ENCODE measurements at regions not wholly inside any gene's neighbourhood (a gene's known extent, or its start where the extent isn't known, plus 50 kb on each side); places are given as distances from the start of the nearest gene placed in this dataset.

- Histone ChIP-seq H3K27ac (ENCODE audit: low read length) (no peak overlapping the region), H3K4me3 (ENCODE audit: low read length) (no peak overlapping the region), H3K27me3 (ENCODE audit: low read length) (no peaks in the 10 kb centered on the region), H3K4me2 (ENCODE audit: low read depth, low read length, poor library complexity, severe bottlenecking) (no peak overlapping the region), H3K36me3 (ENCODE audit: insufficient read depth, low read length) (no peaks in the 10 kb centered on the region), H3K79me2 (ENCODE audit: low read length) (no peaks in the 10 kb centered on the region), H3K4me1 (ENCODE audit: low read length) (no peaks in the 10 kb centered on the region), H4K20me1 (ENCODE audit: insufficient read depth, low read depth, low read length) (no peaks in the 10 kb centered on the region), H2AFZ (ENCODE audit: low read length) (0 out of 2 replicates have a peak overlapping the region, but pooled peaks have one; percentile 9), H3K9ac (ENCODE audit: low read length) (no peak overlapping the region), H3K9me3 (ENCODE audit: low read length) (peaks cover 73% of the 10 kb centered on the region), H3K9me2 (replicated peaks; ENCODE audit: insufficient read depth, low read length) (no peaks in the 10 kb centered on the region)
- DNase-seq, result no peak
Measured at GRCh38 chr11:97865424-97866012, 1155.2 kb upstream of the CNTN5 start.

GRCh38 chr11:97871816-97872215 lies 1148.9 kb upstream of the CNTN5 start:
- H3K4me2 ChIP-seq (ENCODE audit: low read depth, low read length, poor library complexity, severe bottlenecking), result no peak overlapping the region
- H3K27me3 ChIP-seq (ENCODE audit: low read length), result no peaks in the 10 kb centered on the region
- no peak overlapping the region for H3K9ac ChIP-seq (ENCODE audit: low read length)
- H2AFZ ChIP-seq (ENCODE audit: low read length), result no peak overlapping the region
- no peak for DNase-seq
- no peak overlapping the region for H3K27ac ChIP-seq (ENCODE audit: low read length)
- no peak overlapping the region for H3K4me3 ChIP-seq (ENCODE audit: low read length)
- H3K9me3 ChIP-seq (ENCODE audit: low read length), result peaks cover 85% of the 10 kb centered on the region
- H4K20me1 ChIP-seq (ENCODE audit: insufficient read depth, low read depth, low read length), result no peaks in the 10 kb centered on the region
- no peaks in the 10 kb centered on the region for H3K36me3 ChIP-seq (ENCODE audit: insufficient read depth, low read length)
- no peaks in the 10 kb centered on the region for H3K4me1 ChIP-seq (ENCODE audit: low read length)
- no peaks in the 10 kb centered on the region for H3K9me2 ChIP-seq (replicated peaks; ENCODE audit: insufficient read depth, low read length)
- no peaks in the 10 kb centered on the region for H3K79me2 ChIP-seq (ENCODE audit: low read length)

GRCh38 chr11:97880209-97880608 lies 1140.5 kb upstream of the CNTN5 start:
- no peaks in the 10 kb centered on the region for H3K4me1 ChIP-seq (ENCODE audit: low read length)
- no peaks in the 10 kb centered on the region for H3K27me3 ChIP-seq (ENCODE audit: low read length)
- H3K9ac ChIP-seq (ENCODE audit: low read length), result no peak overlapping the region
- H3K4me3 ChIP-seq (ENCODE audit: low read length), result no peak overlapping the region
- H2AFZ ChIP-seq (ENCODE audit: low read length), result no peak overlapping the region
- no peaks in the 10 kb centered on the region for H3K9me2 ChIP-seq (replicated peaks; ENCODE audit: insufficient read depth, low read length)
- H3K4me2 ChIP-seq (ENCODE audit: low read depth, low read length, poor library complexity, severe bottlenecking), result no peak overlapping the region
- H3K79me2 ChIP-seq (ENCODE audit: low read length), result no peaks in the 10 kb centered on the region
- no peak for DNase-seq
- no peaks in the 10 kb centered on the region for H4K20me1 ChIP-seq (ENCODE audit: insufficient read depth, low read depth, low read length)
- no peak overlapping the region for H3K27ac ChIP-seq (ENCODE audit: low read length)
- H3K9me3 ChIP-seq (ENCODE audit: low read length), result peaks cover 67% of the 10 kb centered on the region
- no peaks in the 10 kb centered on the region for H3K36me3 ChIP-seq (ENCODE audit: insufficient read depth, low read length)

GRCh38 chr11:97883086-97883485 lies 1137.7 kb upstream of the CNTN5 start:
- DNase-seq, result no peak
- H3K79me2 ChIP-seq (ENCODE audit: low read length), result no peaks in the 10 kb centered on the region
- no peaks in the 10 kb centered on the region for H3K4me1 ChIP-seq (ENCODE audit: low read length)
- H4K20me1 ChIP-seq (ENCODE audit: insufficient read depth, low read depth, low read length), result no peaks in the 10 kb centered on the region
- no peak overlapping the region for H3K27ac ChIP-seq (ENCODE audit: low read length)
- no peak overlapping the region for H3K4me3 ChIP-seq (ENCODE audit: low read length)
- no peaks in the 10 kb centered on the region for H3K36me3 ChIP-seq (ENCODE audit: insufficient read depth, low read length)
- H3K9me3 ChIP-seq (ENCODE audit: low read length), result peaks cover 61% of the 10 kb centered on the region
- H3K27me3 ChIP-seq (ENCODE audit: low read length), result no peaks in the 10 kb centered on the region
- H2AFZ ChIP-seq (ENCODE audit: low read length), result no peak overlapping the region
- no peak overlapping the region for H3K4me2 ChIP-seq (ENCODE audit: low read depth, low read length, poor library complexity, severe bottlenecking)
- H3K9ac ChIP-seq (ENCODE audit: low read length), result no peak overlapping the region
- no peaks in the 10 kb centered on the region for H3K9me2 ChIP-seq (replicated peaks; ENCODE audit: insufficient read depth, low read length)

DNA sequence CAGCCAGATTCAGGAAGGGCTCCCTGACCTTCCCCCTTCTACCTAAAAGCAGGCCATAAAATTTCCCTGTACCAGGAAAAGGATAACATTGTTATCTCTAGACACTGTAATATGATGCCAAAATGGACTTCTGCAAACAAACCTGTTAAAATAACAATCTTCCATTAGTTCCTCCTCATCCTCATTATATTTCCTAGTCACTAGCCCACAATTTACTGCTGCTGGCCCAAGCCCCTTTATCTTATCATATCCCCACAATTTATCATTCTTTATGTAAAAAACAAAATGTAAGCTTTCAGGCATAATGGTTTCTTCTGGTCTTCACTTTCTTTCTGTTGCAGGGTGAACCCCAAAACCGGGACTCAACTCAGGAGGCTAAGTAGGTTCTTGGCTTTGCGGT lies 1132.1 kb upstream of the CNTN5 start:
- no peaks in the 10 kb centered on the region for H3K4me1 ChIP-seq (ENCODE audit: low read length)
- H4K20me1 ChIP-seq (ENCODE audit: insufficient read depth, low read depth, low read length), result no peaks in the 10 kb centered on the region
- peaks cover 56% of the 10 kb centered on the region for H3K9me3 ChIP-seq (ENCODE audit: low read length)
- H3K27me3 ChIP-seq (ENCODE audit: low read length), result no peaks in the 10 kb centered on the region
- H3K4me3 ChIP-seq (ENCODE audit: low read length), result no peak overlapping the region
- H3K79me2 ChIP-seq (ENCODE audit: low read length), result no peaks in the 10 kb centered on the region
- no peak overlapping the region for H2AFZ ChIP-seq (ENCODE audit: low read length)
- DNase-seq, result no peak
- no peaks in the 10 kb centered on the region for H3K36me3 ChIP-seq (ENCODE audit: insufficient read depth, low read length)
- H3K27ac ChIP-seq (ENCODE audit: low read length), result no peak overlapping the region
- H3K9me2 ChIP-seq (replicated peaks; ENCODE audit: insufficient read depth, low read length), result no peaks in the 10 kb centered on the region
- no peak overlapping the region for H3K4me2 ChIP-seq (ENCODE audit: low read depth, low read length, poor library complexity, severe bottlenecking)
- no peak overlapping the region for H3K9ac ChIP-seq (ENCODE audit: low read length)

DNA sequence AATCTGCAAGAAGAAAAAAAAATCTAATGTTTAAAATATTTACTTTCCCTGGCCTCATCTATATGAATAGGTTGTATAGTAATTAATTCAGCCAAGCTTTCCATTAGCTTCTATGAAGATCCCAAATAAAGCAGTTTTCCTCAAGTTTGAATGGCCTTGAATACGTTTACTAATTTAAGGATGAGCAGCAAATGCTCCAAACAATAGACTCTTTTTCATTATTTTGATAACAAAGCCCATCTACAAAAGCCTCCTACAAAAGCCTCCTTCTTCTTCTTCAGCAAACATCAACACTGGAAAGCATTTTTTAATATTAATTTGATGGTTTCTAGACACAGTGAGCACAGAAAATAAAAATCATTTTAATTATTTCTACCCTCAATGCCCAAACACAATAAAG lies 1130.3 kb upstream of the CNTN5 start:
- peaks cover 69% of the 10 kb centered on the region for H3K9me3 ChIP-seq (ENCODE audit: low read length)
- H3K4me3 ChIP-seq (ENCODE audit: low read length), result no peak overlapping the region
- H3K27me3 ChIP-seq (ENCODE audit: low read length), result no peaks in the 10 kb centered on the region
- H3K4me2 ChIP-seq (ENCODE audit: low read depth, low read length, poor library complexity, severe bottlenecking), result no peak overlapping the region
- no peaks in the 10 kb centered on the region for H3K9me2 ChIP-seq (replicated peaks; ENCODE audit: insufficient read depth, low read length)
- H3K27ac ChIP-seq (ENCODE audit: low read length), result no peak overlapping the region
- no peak for DNase-seq
- no peaks in the 10 kb centered on the region for H3K4me1 ChIP-seq (ENCODE audit: low read length)
- H4K20me1 ChIP-seq (ENCODE audit: insufficient read depth, low read depth, low read length), result no peaks in the 10 kb centered on the region
- H3K9ac ChIP-seq (ENCODE audit: low read length), result no peak overlapping the region
- no peaks in the 10 kb centered on the region for H3K36me3 ChIP-seq (ENCODE audit: insufficient read depth, low read length)
- H3K79me2 ChIP-seq (ENCODE audit: low read length), result no peaks in the 10 kb centered on the region
- H2AFZ ChIP-seq (ENCODE audit: low read length), result no peak overlapping the region

DNA sequence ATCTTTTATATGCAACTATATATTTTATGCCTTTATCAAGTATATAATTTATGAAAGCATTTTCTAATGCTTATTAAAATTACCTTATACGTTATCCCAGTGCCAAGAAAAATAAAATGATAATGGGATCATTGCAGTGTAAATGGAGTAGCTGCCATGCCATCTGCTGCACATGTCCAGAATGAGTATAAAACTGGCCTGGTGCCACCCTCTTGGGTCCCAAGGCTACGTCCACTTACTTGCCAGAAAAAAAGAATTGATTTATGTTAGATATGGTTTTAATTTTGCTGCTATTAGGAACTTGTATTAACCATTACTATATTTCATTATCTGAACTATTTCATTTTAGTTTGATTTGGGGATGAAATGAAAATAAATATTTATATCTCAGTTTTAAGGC lies 1127.1 kb upstream of the CNTN5 start:
- Histone ChIP-seq H2AFZ (ENCODE audit: low read length) (no peak overlapping the region), H3K9me3 (ENCODE audit: low read length) (peaks cover 69% of the 10 kb centered on the region), H3K4me2 (ENCODE audit: low read depth, low read length, poor library complexity, severe bottlenecking) (no peak overlapping the region), H4K20me1 (ENCODE audit: insufficient read depth, low read depth, low read length) (no peaks in the 10 kb centered on the region), H3K79me2 (ENCODE audit: low read length) (no peaks in the 10 kb centered on the region), H3K27ac (ENCODE audit: low read length) (no peak overlapping the region), H3K36me3 (ENCODE audit: insufficient read depth, low read length) (no peaks in the 10 kb centered on the region), H3K4me3 (ENCODE audit: low read length) (no peak overlapping the region), H3K27me3 (ENCODE audit: low read length) (no peaks in the 10 kb centered on the region), H3K9me2 (replicated peaks; ENCODE audit: insufficient read depth, low read length) (no peaks in the 10 kb centered on the region), H3K9ac (ENCODE audit: low read length) (no peak overlapping the region), H3K4me1 (ENCODE audit: low read length) (no peaks in the 10 kb centered on the region)
- no peak for DNase-seq

DNA sequence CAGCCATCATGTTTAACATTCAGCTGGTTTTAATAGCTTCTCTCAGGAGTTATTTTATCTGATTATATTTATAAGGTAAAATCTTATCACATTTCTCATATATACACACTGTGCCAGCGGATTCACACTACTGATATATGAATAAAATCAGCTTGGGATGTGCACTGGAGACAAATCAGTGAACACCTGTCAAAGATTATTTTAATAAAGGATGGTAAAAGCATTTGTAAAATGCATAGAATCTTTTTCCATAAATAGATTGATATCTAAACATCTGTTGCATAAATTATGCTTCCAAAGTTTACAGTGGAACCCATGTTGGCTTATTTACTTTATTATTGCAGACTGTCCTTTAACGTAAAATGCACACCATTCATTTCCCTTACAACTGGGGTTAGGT lies 1125.8 kb upstream of the CNTN5 start:
- no peaks in the 10 kb centered on the region for H3K79me2 ChIP-seq (ENCODE audit: low read length)
- no peak for DNase-seq

GRCh38 chr11:97895572-97895971 lies 1125.2 kb upstream of the CNTN5 start:
- Histone ChIP-seq H3K4me2 (ENCODE audit: low read depth, low read length, poor library complexity, severe bottlenecking) (no peak overlapping the region), H3K9ac (ENCODE audit: low read length) (no peak overlapping the region), H3K79me2 (ENCODE audit: low read length) (no peaks in the 10 kb centered on the region), H3K9me3 (ENCODE audit: low read length) (peaks cover 70% of the 10 kb centered on the region), H3K4me1 (ENCODE audit: low read length) (no peaks in the 10 kb centered on the region), H2AFZ (ENCODE audit: low read length) (no peak overlapping the region), H4K20me1 (ENCODE audit: insufficient read depth, low read depth, low read length) (no peaks in the 10 kb centered on the region), H3K27me3 (ENCODE audit: low read length) (no peaks in the 10 kb centered on the region), H3K27ac (ENCODE audit: low read length) (no peak overlapping the region), H3K4me3 (ENCODE audit: low read length) (no peak overlapping the region), H3K9me2 (replicated peaks; ENCODE audit: insufficient read depth, low read length) (no peaks in the 10 kb centered on the region), H3K36me3 (ENCODE audit: insufficient read depth, low read length) (no peaks in the 10 kb centered on the region)
- no peak for DNase-seq

More for the DNA sequence above, 1125.8 kb upstream of the CNTN5 start:
- Histone ChIP-seq H3K9ac (ENCODE audit: low read length) (no peak overlapping the region), H3K27me3 (ENCODE audit: low read length) (no peaks in the 10 kb centered on the region), H3K4me3 (ENCODE audit: low read length) (no peak overlapping the region), H3K4me1 (ENCODE audit: low read length) (no peaks in the 10 kb centered on the region), H4K20me1 (ENCODE audit: insufficient read depth, low read depth, low read length) (no peaks in the 10 kb centered on the region), H3K36me3 (ENCODE audit: insufficient read depth, low read length) (no peaks in the 10 kb centered on the region), H3K27ac (ENCODE audit: low read length) (no peak overlapping the region), H3K9me3 (ENCODE audit: low read length) (peaks cover 73% of the 10 kb centered on the region), H3K4me2 (ENCODE audit: low read depth, low read length, poor library complexity, severe bottlenecking) (no peak overlapping the region), H3K9me2 (replicated peaks; ENCODE audit: insufficient read depth, low read length) (no peaks in the 10 kb centered on the region), H2AFZ (ENCODE audit: low read length) (no peak overlapping the region)
